NCI-H524 treated with DMSO at 0.1 percent for 48 hours (cell line): ENCODE measurements at regions not wholly inside any gene's neighbourhood (a gene's known extent, or its start where the extent isn't known, plus 50 kb on each side); places are given as distances from the start of the nearest gene placed in this dataset.
"Not testable (repeated sequence)": the region's sequence is repeated elsewhere in the genome, so short reads cannot be mapped to it uniquely, and the experiment has no call there.

Source experiments
- DNase-seq: peaks from one replicate; lab custom pipeline; 2025; lab: John Stamatoyannopoulos, UW

- no peak for DNase-seq
These were observed 243.7 kb downstream of the TFAP2C start for GRCh38 chr20:56872620-56873458.

DNA sequence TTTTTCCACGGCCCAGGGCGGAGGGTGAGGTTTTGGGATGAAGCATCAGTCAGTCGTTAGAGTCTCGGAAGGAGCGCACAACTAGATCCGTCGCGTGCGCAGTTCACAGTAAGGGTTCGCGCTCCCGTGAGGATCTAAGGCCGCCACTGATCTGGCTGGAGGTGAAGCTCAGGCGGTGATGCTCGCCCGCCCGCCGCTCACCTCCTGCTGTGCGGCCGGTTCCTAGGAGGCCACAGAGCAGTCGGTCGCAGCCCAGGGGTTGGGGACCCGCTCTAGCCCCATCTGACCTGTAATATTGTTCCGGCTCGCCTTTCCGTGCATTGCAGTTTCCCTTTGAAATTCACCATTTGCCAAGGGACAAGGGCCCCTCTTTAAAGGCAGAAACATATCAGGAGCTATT, 244.7 kb downstream of the TFAP2C start:
- DNase-seq, result no peak

DNA sequence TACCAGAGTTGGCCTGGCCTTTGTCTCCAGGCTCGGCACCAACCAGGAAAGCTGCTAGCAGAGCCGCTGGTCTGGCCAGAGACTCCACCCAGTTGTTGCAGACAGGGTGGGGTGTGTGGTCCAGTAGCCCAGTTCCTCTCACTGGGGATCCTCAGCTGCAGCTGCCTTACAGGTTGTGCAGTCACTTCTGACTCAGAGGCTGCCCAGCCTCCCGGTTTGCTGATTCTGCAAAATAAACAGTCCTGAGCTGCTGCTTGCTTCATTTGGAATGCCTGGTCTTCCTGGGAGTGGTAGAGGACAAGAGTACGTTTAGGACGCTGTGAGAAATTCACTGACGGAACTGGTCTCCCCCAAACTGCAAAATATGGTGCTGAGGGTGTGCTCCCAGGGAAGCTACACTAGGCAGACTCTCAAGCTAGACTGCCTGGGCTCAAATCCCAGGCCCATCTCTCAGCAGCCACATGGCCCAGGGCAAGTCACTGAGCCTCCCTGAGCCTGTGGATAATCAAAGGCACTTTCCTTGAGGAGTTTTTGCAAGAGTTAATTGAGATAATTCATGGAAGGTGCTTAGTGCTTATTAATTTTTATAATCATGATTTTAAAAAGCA, 246.1 kb downstream of the TFAP2C start:
- no peak for DNase-seq

DNA sequence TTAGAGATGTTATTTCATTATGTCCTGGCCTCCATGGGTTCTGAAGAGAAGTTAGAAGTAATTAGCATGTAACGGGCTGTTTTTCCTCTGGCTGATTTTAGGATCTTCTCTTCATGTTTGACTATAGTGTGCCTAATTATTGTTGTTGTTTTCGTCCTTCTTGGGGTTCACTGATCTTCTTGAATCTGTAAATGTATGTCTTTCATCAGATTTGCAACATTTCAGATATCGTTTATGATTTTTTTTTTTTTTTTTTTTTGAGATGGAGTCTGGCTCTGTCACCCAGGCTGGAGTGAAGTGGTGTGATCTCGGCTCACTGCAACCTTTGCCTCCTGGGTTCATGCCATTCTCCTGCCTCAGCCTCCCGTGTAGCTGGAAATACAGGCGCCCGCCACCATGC, 246.7 kb downstream of the TFAP2C start:
- no peak for DNase-seq

GRCh38 chr20:56885521-56885920, 256.4 kb downstream of the TFAP2C start:
- DNase-seq, result no peak

GRCh38 chr20:56890011-56890410, 260.9 kb downstream of the TFAP2C start:
- DNase-seq, result no peak

DNA sequence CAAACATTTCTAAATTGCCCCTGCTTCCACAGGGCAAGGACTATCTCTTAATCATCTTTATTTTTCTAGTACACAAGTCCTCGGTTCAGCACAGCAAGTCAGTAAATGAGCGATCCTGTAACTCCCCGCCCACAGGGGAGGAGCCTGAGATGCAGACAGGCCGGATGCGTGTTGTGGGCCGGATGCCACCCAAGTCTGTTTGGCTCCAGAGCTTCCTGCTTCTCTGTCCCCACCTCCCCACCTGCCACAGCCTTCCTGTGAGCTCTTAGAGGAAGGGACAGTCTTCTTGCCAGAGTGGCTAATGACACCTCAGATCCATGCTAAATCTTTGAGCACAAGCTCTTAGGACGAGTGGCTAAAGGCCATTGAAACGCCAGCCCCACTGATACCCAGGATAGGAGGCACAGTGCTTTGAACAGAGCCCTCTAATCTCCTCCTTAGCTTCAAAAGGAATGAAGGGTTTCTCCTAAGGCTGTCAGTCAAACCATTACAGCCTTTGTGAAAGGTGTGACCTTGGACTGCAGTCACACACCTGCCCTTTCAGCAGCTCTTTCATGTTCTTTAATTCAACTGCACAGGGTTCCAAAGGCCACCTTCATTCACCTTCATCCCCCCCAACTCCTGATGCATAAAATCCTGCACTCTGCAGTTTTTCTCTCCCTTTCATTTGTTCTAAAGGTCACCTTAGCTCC, 264.3 kb downstream of the TFAP2C start:
- no peak for DNase-seq

DNA sequence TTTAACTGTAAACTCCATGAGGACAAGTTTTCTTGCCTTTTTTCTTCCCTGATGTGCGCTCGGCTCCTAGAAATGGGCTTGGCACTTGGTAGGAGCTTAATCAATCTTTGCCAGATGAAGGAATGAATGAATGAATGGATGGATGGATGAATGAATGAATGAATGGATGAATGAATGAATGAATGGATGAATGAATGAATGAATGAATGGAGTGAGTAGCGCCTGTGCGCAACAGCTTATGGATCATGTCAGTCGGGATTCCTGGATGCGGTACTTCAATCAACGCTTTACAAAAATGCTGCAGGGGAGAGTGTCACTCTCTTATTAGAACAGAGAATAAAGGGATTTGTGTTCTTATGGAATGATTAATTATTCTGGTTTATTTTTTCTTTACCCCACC, 267.3 kb downstream of the TFAP2C start:
- no peak for DNase-seq

DNA sequence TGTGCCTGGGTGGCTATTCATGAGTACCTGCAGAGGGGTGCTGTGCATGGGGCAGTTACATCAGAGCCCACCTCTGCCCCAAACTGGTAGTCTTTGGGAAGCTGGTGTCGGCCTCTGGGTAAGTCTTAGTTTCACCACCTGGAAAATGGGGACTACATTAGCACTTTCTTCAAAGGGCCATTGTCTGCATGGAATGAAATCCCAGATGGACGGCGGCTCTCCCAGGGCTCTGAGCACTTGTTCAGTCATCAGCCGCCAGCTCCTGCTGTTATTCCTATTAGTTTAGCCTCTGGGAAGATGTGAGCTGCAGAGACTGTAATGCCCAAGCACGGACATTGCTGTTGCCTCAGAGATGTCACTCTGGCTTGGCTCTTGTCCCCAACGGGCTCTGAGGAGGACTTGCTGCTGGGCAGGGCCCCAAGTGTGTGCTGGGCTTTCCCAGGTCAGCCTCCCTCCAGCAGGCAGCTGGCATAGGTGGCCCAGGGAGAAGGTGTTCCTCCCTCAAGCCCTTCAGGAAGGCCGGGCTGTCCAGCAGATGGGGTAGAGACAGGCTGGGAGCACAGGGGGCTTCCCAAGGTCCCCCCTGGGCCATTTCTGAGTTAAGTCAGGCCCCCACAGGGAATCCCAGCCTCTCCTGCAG, 268.3 kb downstream of the TFAP2C start:
- no peak for DNase-seq

DNA sequence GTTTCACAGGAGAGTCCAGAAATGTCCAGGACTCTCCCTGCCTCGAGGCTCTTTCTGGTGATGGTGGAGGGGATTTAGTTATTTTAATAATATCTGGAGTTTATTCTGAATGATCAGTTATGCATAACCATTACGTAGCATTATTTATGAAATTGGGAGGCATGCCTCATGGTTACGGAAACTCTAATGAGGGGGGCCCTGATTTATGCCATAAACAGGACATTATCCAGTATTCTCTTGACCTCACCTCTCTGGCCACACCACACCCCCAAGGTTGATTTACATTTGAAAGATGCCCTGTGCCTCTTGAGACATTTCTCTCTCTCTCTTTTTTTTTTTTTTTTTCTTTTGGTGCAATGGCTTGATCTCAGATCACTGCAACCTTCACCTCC, 268.8 kb downstream of the TFAP2C start:
- no peak for DNase-seq

DNA sequence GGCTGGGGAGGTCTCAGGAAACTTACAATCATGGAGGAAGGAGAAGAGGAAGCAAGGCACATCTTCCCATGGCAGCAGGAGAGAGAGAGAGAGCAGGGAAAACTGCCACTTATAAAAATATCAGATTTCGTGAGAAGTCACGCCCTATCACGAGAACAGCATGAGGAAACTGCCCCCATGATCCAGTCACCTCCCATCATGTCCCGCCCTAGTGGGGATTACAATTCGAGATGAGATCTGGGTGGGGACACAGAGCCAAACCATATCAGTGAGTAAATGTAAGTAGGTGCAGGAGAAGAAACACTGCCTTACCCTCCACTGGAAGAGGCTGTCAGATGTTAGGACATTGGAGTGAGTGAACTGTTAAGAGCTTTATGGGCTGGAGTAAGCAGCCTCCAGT, 270.4 kb downstream of the TFAP2C start:
- no peak for DNase-seq

DNA sequence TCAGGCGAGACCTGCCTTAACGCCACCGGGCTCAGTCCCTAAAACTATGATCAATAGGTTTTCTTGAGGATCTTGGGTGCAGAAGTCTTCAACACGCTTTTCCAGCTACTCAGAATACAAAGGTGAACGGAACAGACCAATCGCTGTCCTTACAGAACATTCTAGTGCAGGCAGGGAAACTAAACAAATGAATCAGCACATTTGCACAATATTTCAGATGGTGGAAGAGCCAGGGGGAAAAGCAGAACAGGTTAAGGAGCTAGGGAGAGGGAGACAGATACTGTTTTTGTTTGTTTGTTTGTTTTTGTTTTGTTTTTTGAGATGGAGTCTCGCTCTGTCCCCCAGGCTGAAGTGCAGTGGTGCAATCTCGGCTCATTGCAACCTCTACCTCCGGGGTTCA, 271.1 kb downstream of the TFAP2C start:
- DNase-seq, result no peak

GRCh38 chr20:56903421-56903820, 274.3 kb downstream of the TFAP2C start:
- no peak for DNase-seq

- DNase-seq, result no peak
These were observed 274.8 kb downstream of the TFAP2C start for GRCh38 chr20:56903858-56904257.

DNA sequence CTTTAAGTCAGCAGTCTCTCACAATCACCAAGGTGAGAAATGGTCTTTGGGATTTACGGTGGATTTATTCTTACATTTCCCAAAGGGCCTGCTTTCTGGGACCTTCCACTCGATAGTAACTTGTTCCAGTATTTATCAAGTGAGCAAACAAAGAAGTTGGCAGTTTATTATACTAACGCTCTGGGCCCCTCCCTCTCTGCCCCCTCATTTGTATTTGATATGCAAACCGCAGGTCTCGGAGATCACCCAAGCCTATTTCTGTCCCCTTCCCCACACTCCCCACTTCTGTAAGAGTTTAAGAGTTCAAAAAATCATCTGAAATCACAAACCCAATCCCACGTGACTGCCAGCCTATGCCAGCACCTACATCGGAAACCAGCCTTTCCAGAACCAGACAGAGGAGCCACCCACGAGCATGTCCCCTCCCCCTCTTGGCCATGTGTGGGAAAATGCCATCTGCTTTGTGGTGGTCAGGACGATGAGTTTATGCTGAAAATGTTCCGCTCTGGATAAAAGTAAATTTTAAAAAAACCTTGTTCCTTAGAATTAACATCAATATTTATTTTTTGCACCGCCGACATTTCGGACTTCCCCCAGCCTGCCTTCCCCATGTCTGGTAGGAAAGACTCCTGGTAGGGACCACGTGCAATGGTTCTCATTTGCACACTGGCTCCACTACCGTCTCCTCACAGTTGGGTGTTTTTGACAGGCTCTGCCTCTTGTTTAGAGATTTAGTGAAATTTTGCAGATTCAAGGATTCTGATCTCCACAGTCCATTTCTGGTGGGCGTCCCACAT, 281.0 kb downstream of the TFAP2C start:
- no peak for DNase-seq

DNA sequence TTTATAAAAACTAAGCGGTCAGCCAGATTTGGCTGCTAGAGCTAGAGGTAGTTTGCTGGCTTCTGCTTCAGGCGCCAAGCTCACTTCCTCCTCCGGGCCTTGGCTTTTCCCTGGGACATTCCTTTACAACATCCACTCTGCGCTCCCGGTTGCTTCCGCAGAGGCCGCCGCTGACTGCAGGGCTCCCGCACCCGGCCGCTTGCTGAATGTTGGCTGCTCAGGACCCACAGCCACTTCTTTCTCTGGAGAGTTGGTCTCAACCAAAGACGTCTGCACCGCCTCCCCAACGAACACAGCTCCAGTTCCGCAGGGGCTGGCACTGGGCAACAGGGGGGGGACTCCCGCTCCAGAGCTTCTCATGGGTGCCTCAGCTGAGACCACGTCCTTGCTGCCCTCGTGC, 282.8 kb downstream of the TFAP2C start:
- DNase-seq, result no peak

GRCh38 chr20:56914532-56914931, 285.4 kb downstream of the TFAP2C start:
- no peak for DNase-seq

DNA sequence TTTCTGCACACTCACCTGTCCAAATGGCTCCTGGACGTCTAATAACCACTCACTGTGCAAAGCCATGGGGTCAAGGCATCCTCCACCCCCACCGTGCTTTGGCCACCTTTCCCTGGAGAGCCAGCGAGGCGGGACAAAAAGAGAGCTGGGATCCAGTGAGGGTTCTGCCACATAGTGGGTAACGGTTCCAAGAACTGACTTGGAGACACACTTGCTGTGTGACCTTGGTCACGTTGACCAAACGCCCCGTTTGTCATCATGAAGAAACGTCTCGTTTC, 287.2 kb downstream of the TFAP2C start:
- DNase-seq, result no peak

DNA sequence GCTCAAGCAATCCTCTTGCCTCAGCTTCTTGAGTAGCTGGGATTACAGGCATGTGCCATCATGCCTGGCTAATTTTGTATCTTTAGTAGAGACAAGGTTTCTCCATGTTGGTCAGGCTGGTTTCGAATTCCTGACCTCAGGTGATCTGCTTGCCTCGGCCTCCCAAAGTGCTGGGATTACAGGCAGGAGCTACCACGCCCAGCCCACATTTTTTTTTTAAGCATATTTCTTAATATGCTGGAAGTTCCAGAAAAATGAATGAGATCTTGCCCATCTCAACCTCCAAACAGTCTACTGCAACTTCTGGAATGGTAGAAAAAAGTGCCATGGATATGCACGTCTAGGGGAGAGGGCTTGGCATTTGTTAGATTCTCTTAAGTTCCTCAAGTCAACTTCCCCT, 290.9 kb downstream of the TFAP2C start:
- not testable (repeated sequence) for DNase-seq

DNA sequence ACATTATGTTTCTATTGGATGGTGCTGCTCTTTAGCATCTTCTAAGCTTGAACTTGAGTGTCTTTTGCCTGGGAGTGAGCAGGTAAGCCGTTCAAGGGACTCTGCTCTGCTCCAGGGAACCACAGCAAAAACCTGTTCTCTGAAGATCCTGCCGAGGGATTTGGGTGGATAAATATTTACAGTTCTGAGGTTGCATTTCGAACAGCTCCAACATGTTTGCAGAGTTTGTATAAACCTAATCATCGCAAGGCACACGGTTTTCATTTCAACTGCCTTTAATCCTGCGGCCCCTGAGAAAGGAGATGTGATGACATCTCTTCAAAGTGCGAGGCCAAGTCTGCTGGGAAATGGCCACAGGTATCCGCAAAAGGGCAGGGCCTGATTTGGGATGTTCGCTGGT, 293.4 kb downstream of the TFAP2C start:
- DNase-seq, result no peak

DNA sequence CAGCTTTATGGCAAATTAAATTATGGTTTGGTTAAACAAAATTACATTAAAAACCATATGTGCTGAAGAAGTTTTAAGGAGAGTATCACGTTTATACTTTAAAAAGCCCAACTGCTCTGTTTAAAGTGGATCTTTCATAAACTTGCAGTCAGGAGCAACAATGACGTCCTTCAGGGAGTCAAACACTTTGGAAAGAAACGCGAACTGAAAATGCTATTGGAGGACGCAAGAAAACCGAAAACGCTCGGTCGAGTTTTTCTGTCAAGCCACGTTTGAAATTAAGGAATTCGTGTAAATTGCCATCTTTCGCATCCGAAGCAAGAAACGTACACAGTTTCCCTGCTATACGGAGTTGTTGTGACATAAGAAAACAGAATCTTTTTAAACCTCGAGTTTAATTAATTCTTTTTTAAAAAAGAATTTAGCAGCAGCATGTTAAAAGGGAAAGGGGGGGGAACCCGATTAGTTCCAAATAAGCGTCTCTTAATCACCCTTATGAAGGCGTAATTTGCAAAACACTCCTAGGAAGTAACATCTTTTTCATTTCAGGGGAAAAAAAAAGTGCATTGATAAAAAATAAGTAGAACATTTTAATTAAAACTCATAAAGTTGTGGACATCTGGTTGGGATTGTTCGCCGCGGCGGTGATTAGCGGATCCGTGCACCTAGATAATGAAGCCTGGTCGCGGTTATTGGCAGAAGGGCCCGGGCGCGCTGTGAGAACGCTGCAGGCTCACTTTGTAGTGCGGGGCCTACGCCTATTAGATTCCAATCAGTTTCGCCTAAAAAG, 295.4 kb downstream of the TFAP2C start:
- DNase-seq, result no peak
